NCI-H2196 (cell line): ENCODE measurements at regions not wholly inside any gene's neighbourhood (a gene's known extent, or its start where the extent isn't known, plus 50 kb on each side); places are given as distances from the start of the nearest gene placed in this dataset.

Experiments
- DNase-seq: peaks from one replicate; lab custom pipeline; 2025; ENCODE audit not compliant: unreplicated experiment; lab: John Stamatoyannopoulos, UW

GRCh38 chr4:15364183-15364582 lies 63.6 kb upstream of the C1QTNF7 start:
- no peak for DNase-seq

DNA sequence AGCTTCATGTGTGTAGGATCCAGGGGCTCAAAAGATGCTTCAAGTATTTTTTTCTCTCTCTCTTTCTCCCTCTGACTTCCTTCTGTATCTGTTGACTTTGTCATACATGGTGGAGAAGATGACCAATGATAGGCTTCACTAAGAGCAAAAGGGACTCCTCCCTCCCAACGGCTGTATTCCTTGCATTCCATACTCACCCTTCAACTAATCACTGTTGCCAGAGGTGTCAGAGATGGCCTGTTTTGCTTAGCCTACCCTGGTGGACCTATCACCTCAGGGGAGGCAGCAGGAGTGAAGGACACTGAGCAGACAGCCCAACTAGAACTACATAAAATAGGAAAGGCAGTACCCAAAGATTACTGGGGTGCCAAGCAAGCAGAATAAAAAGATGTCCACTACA lies 62.2 kb upstream of the C1QTNF7 start:
- DNase-seq = no peak

GRCh38 chr4:15366721-15367120 lies 61.1 kb upstream of the C1QTNF7 start:
- DNase-seq = no peak

GRCh38 chr4:15368856-15369255 lies 59.0 kb upstream of the C1QTNF7 start:
- no peak for DNase-seq

- DNase-seq = no peak
These were observed 57.5 kb upstream of the C1QTNF7 start for GRCh38 chr4:15370296-15370695.

GRCh38 chr4:15373363-15373762 lies 54.5 kb upstream of the C1QTNF7 start:
- DNase-seq = no peak

GRCh38 chr4:15374656-15375055 lies 53.2 kb upstream of the C1QTNF7 start:
- DNase-seq = no peak

DNA sequence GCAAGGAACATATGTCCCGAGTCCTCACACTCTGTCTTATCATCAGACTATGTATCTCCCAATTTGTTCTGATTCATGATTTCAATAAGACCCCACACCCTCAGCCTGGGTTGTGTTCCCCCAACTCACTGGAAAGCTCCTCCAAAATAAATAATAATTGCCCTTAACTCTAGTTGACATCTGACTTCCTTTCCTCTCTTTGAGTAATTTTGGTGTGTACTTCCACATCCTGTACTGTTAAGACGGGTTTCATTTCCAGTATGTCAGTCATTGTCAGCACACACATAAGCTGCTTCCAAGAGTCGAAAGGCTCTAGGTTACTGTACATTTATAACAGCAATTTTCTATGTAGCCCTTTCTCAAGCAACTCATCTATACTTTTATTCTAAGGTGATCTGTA lies 52.2 kb upstream of the C1QTNF7 start:
- DNase-seq = no peak

GRCh38 chr4:15376145-15376544 lies 51.7 kb upstream of the C1QTNF7 start:
- no peak for DNase-seq

- DNase-seq = no peak
These were observed 51.2 kb upstream of the C1QTNF7 start for GRCh38 chr4:15376594-15376993.
